Stimulated activated CD4-positive, alpha-beta T cell treated with anti-CD3 and anti-CD28 coated beads, TNF-alpha, amount 100 ng/mL, for 24 hours (primary cell): ENCODE measurements at regions not wholly inside any gene's neighbourhood (a gene's known extent, or its start where the extent isn't known, plus 50 kb on each side); places are given as distances from the start of the nearest gene placed in this dataset.

Experiments
- DNase-seq, 3 experiments: peaks; one replicate each; pipeline ENCODE4 v3.0.0-alpha.2; 2020; ENCODE audit warnings: low read depth in 3 of 3

- no peak for DNase-seq
These were observed 79.5 kb downstream of the FOXA2 start for GRCh38 chr20:22504829-22505377.

GRCh38 chr20:22503577-22503976, 80.8 kb downstream of the FOXA2 start:
- no peak for DNase-seq

- DNase-seq: no peak
These were observed 81.6 kb downstream of the FOXA2 start for GRCh38 chr20:22502731-22503191.

- DNase-seq: no peak
These were observed 82.6 kb downstream of the FOXA2 start for GRCh38 chr20:22501566-22502344.

GRCh38 chr20:22501034-22501433, 83.3 kb downstream of the FOXA2 start:
- no peak for DNase-seq

- DNase-seq: no peak
These were observed 84.7 kb downstream of the FOXA2 start for GRCh38 chr20:22499515-22500166.

- DNase-seq: no peak
These were observed 87.6 kb downstream of the FOXA2 start for GRCh38 chr20:22496817-22497216.

- DNase-seq: no peak
These were observed 88.6 kb downstream of the FOXA2 start for GRCh38 chr20:22495789-22496188.

GRCh38 chr20:22495172-22495571, 89.2 kb downstream of the FOXA2 start:
- DNase-seq: no peak

GRCh38 chr20:22492497-22492896, 91.9 kb downstream of the FOXA2 start:
- DNase-seq: no peak

GRCh38 chr20:22491194-22491505, 93.2 kb downstream of the FOXA2 start:
- no peak for DNase-seq

- no peak for DNase-seq
These were observed 93.8 kb downstream of the FOXA2 start for GRCh38 chr20:22490287-22491193.

GRCh38 chr20:22489626-22490286, 94.6 kb downstream of the FOXA2 start:
- DNase-seq: no peak

- no peak for DNase-seq
These were observed 104.0 kb downstream of the FOXA2 start for GRCh38 chr20:22480336-22480735.

- no peak for DNase-seq
These were observed 108.7 kb downstream of the FOXA2 start for GRCh38 chr20:22475662-22476061.

- no peak for DNase-seq
These were observed 110.1 kb downstream of the FOXA2 start for GRCh38 chr20:22474224-22474623.

- DNase-seq: no peak
These were observed 111.1 kb downstream of the FOXA2 start for GRCh38 chr20:22473293-22473692.

- DNase-seq: no peak
These were observed 111.8 kb downstream of the FOXA2 start for GRCh38 chr20:22472447-22473100.

- DNase-seq: no peak
These were observed 113.1 kb downstream of the FOXA2 start for GRCh38 chr20:22471156-22471836.

- no peak for DNase-seq
These were observed 113.7 kb downstream of the FOXA2 start for GRCh38 chr20:22470620-22471026.
